B cell (primary cell): ENCODE measurements at regions not wholly inside any gene's neighbourhood (a gene's known extent, or its start where the extent isn't known, plus 50 kb on each side); places are given as distances from the start of the nearest gene placed in this dataset.

Experiments used
- ATAC-seq: fragments of 200-7000 bp; cut with Tn5 transposase; one replicate; pipeline ENCODE4 v1.10.0; 2021; ENCODE audit warnings: low read depth, mild to moderate bottlenecking, moderate number of reproducible peaks, moderate library complexity
- CTCF ChIA-PET: fragments of 350-600 bp; sonication (Branson Sonifier 250); formaldehyde crosslinking; loops from one replicate; lab custom pipeline; 2021; ENCODE audit warnings: antibody characterized with exemption, inconsistent platforms; lab: Charles Lee
- POLR2A ChIA-PET: fragments of 350-600 bp; sonication (Branson Sonifier 250); formaldehyde crosslinking; loops from one replicate; lab custom pipeline; 2021; ENCODE audit warnings: antibody characterized with exemption; lab: Charles Lee
- DNase-seq: peaks from one replicate; pipeline ENCODE4 v3.0.0; 2013
- H2AFZ ChIP-seq: 2 replicates; pipeline ENCODE4 v1.6.1; 2012; ENCODE audit warnings: mild to moderate bottlenecking, low read depth, low read length; ENCODE audit not compliant: insufficient read depth, poor library complexity, severe bottlenecking
- H3K27ac ChIP-seq, 2 donors: 1 replicate in 1 of 2; 2 replicates in 1 of 2; pipeline ENCODE4 v1.5.1; 2012 to 2013; ENCODE audit warnings: low read length in 2 of 2, mild to moderate bottlenecking in 2 of 2, moderate library complexity in 1 of 2
- H3K27me3 ChIP-seq, 4 experiments: fragments of 200-600 bp in 1 of 4; sonication (generic) in 1 of 4; replicated peaks in 1 of 4; 1 replicate in 2 of 4; 2 replicates in 2 of 4; pipeline versions ENCODE4 v1.6.1 to v1.7.0; 2013 to 2016; ENCODE audit warnings: low read length in 3 of 4, mild to moderate bottlenecking in 2 of 4, mixed read lengths in 1 of 4, moderate library complexity in 1 of 4; ENCODE audit not compliant: insufficient read depth in 4 of 4, control insufficient read depth in 3 of 4; ENCODE audit errors: control extremely low read depth in 1 of 4
- H3K36me3 ChIP-seq, 2 experiments: replicated peaks in 1 of 2; 1 replicate in 1 of 2; 2 replicates in 1 of 2; pipeline versions ENCODE4 v1.6.1 to v1.7.1; 2013; ENCODE audit warnings: low read length in 1 of 2; ENCODE audit not compliant: insufficient read depth in 2 of 2, control insufficient read depth in 1 of 2; ENCODE audit errors: control extremely low read depth in 1 of 2, extremely low read depth in 1 of 2
- H3K4me1 ChIP-seq, 2 donors: fragments of 200-600 bp in 1 of 2; sonication (generic) in 1 of 2; 1 replicate in 1 of 2; 2 replicates in 1 of 2; pipeline versions ENCODE4 v1.5.1 to v1.6.1; 2013 to 2017; ENCODE audit warnings: low read length in 2 of 2; ENCODE audit not compliant: control insufficient read depth in 2 of 2, insufficient read depth in 2 of 2
- H3K4me2 ChIP-seq: replicated peaks from 2 replicates; pipeline ENCODE3; 2012; ENCODE audit warnings: mild to moderate bottlenecking, low read depth, low read length; ENCODE audit not compliant: poor library complexity, severe bottlenecking
- H3K4me3 ChIP-seq, 5 experiments: fragments of 200-600 bp in 1 of 5; sonication (generic) in 1 of 5; 1 replicate in 3 of 5; 2 replicates in 2 of 5; pipeline versions ENCODE4 v1.5.1 to v1.7.0; 2011 to 2016; ENCODE audit warnings: low read length in 4 of 5, mild to moderate bottlenecking in 4 of 5, low read depth in 2 of 5, control low read depth in 1 of 5, moderate library complexity in 1 of 5; ENCODE audit not compliant: insufficient read depth in 1 of 5; ENCODE audit errors: control extremely low read depth in 1 of 5, extremely low read depth in 1 of 5
- H3K79me2 ChIP-seq: fragments of 200-600 bp; sonication (generic); one replicate; pipeline ENCODE4 v1.6.0; 2016; ENCODE audit warnings: low read length; ENCODE audit not compliant: control insufficient read depth, insufficient read depth
- H3K9ac ChIP-seq: fragments of 200-600 bp; sonication (generic); 2 replicates; pipeline ENCODE4 v1.6.1; 2017; ENCODE audit warnings: mild to moderate bottlenecking, low read length, moderate library complexity
- H3K9me3 ChIP-seq, 3 donors: one replicate each; pipeline versions ENCODE4 v1.6.1 to v1.7.1; 2013; ENCODE audit warnings: low read length in 2 of 3; ENCODE audit not compliant: control insufficient read depth in 2 of 3, insufficient read depth in 1 of 3; ENCODE audit errors: control extremely low read depth in 1 of 3
- H4K20me1 ChIP-seq: 2 replicates; pipeline ENCODE4 v1.6.0; 2012; ENCODE audit warnings: mild to moderate bottlenecking, low read length; ENCODE audit not compliant: insufficient read depth, control insufficient read depth, poor library complexity, severe bottlenecking
- H3K27ac Mint-ChIP-seq: one replicate; pipeline ENCODE4 v1.8.0; 2021; ENCODE audit warnings: mixed read lengths
- H3K27me3 Mint-ChIP-seq: one replicate; pipeline ENCODE4 v1.8.0; 2021; ENCODE audit warnings: mixed read lengths
- H3K4me1 Mint-ChIP-seq: one replicate; pipeline ENCODE4 v1.8.0; 2021; ENCODE audit warnings: mixed read lengths
- H3K4me3 Mint-ChIP-seq: one replicate; pipeline ENCODE4 v1.8.0; 2021; ENCODE audit warnings: mixed read lengths
- H3K9me3 Mint-ChIP-seq: one replicate; pipeline ENCODE4 v1.8.0; 2022; ENCODE audit warnings: mixed read lengths; ENCODE audit not compliant: insufficient read depth
- EZH2 ChIP-seq: IDR thresholded peaks from 2 replicates; pipeline ENCODE4 v1.6.1; 2012; ENCODE audit warnings: borderline replicate concordance, low read depth, mild to moderate bottlenecking, moderate library complexity, low read length; ENCODE audit not compliant: insufficient read depth, poor library complexity, severe bottlenecking
- WGBS: methylation state at CpG from one replicate; pipeline ENCODE4 v1.1.5; 2013; ENCODE audit warnings: missing lambda C conversion rate; ENCODE audit not compliant: insufficient coverage; 5-methylcytosine and 5-hydroxymethylcytosine counted together
- intact Hi-C: fragments of 100-400 bp; cut with micrococcal nuclease; formaldehyde crosslinking; loops from one replicate; pipeline ENCODE4 v1.10.0; 2022
- TF ChIP-seq, protein P1 (sequence below): fragments of 200-600 bp; IDR thresholded peaks from one replicate; pipeline ENCODE4 v1.8.0; 2022; ENCODE audit warnings: antibody characterized with exemption, mild to moderate bottlenecking

DNA sequence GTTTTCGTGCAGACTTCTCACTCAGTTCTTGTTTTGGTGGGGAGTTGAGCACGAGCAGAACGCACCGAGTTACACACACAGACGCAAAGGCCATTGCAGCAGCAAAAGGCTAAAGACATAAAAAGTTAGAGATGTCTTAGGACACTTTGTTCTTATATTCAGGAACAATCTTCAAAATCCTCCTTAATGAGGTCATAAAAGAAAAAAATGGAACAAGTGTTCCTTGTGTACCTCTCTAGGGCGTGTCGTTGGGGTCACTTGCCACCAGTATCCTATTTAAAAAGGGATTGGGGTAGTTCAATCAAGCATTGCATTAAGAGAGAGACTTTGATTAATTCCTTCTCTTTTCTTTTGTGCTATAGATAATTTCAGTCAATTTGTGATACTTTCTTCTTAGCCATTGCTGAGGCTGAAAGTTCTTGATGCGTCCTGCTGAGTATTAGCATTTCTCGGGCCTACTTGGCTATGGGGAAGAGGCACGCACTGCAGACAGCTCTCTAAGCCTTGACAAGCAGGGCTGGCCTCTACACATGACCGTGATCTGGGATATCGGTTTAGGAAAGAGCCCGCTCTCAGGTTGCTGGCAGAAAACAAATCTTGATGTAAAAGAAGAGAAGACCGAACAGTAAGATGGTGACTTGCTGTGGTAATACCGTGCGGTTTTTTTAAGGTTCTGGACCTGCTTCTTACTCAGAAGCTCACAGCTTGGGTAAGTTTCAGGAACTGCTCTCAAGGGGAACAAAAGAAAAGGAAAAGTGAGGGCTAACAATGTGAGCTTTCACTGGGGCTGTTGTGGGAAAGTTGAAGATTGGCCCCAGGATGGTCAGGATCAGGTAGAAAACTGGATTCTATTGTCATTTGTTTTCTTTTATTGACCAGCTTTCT is 223.6 kb downstream of the TM9SF2 start:
- Histone ChIP-seq H3K79me2 (no peaks in the 10 kb centered on the region), H3K9ac (no peak overlapping the region), H3K9me3 (no peaks in the 10 kb centered on the region), H3K4me2 (no peak overlapping the region), H3K4me3 (no peak overlapping the region), H2AFZ (no peak overlapping the region), H4K20me1 (no peaks in the 10 kb centered on the region), H3K27me3 (no peaks in the 10 kb centered on the region), H3K36me3 (no peaks in the 10 kb centered on the region), H3K4me1 (no peaks in the 10 kb centered on the region), H3K27ac (no peak overlapping the region)
- POLR2A ChIA-PET: no interaction called here
- DNase-seq (no peak), ATAC-seq (no peak)
- intact Hi-C loops: no loop called here
- no peaks in the 10 kb centered on the region for H3K9me3 Mint-ChIP-seq
- no peaks in the 10 kb centered on the region for H3K27me3 Mint-ChIP-seq
- 85% methylated on average over 9 of the region's 16 CpGs for WGBS
- no peak overlapping the region for H3K4me3 Mint-ChIP-seq
- no peak overlapping the region for H3K27ac Mint-ChIP-seq
- H3K4me1 Mint-ChIP-seq: peaks cover 5% of the 10 kb centered on the region
- no peak for TF ChIP-seq EZH2
- TF ChIP-seq, protein P1, sequence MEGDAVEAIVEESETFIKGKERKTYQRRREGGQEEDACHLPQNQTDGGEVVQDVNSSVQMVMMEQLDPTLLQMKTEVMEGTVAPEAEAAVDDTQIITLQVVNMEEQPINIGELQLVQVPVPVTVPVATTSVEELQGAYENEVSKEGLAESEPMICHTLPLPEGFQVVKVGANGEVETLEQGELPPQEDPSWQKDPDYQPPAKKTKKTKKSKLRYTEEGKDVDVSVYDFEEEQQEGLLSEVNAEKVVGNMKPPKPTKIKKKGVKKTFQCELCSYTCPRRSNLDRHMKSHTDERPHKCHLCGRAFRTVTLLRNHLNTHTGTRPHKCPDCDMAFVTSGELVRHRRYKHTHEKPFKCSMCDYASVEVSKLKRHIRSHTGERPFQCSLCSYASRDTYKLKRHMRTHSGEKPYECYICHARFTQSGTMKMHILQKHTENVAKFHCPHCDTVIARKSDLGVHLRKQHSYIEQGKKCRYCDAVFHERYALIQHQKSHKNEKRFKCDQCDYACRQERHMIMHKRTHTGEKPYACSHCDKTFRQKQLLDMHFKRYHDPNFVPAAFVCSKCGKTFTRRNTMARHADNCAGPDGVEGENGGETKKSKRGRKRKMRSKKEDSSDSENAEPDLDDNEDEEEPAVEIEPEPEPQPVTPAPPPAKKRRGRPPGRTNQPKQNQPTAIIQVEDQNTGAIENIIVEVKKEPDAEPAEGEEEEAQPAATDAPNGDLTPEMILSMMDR: no peak
- CTCF ChIA-PET: no interaction called here

DNA sequence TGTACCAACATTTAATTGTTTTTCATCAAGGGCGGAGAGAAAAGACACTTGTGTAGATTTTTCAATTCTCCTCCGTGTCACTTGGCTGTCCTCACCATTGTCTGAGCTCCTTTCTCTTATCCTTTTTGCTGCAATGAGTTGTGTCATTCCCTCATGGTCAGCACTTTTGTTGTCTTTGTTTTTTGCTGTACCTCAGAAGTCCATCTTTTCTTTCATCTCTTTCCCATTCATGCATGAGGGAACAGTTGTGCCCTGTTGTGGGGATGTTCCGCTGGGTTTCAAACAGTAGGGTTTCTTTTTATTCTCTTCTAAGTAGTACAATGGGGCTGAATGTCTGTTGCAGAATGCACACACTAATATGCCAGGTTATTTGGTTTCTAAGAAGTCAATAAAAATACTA is 222.6 kb downstream of the TM9SF2 start:
- no peak overlapping the region for H3K27ac Mint-ChIP-seq
- 100% methylated on average over 2 of the region's 3 CpGs for WGBS

More for the DNA sequence above, 222.6 kb downstream of the TM9SF2 start:
- Mint-ChIP-seq H3K4me3 (no peak overlapping the region), H3K4me1 (peaks cover 5% of the 10 kb centered on the region), H3K9me3 (no peaks in the 10 kb centered on the region), H3K27me3 (no peaks in the 10 kb centered on the region)
- Histone ChIP-seq H3K27ac (no peak overlapping the region), H3K36me3 (no peaks in the 10 kb centered on the region), H3K4me1 (no peaks in the 10 kb centered on the region), H3K27me3 (no peaks in the 10 kb centered on the region), H4K20me1 (no peaks in the 10 kb centered on the region), H3K4me3 (no peak overlapping the region), H2AFZ (no peak overlapping the region), H3K9me3 (no peaks in the 10 kb centered on the region), H3K79me2 (no peaks in the 10 kb centered on the region), H3K9ac (no peak overlapping the region), H3K4me2 (no peak overlapping the region)
- DNase-seq: no peak
- no peak for TF ChIP-seq EZH2
- TF ChIP-seq, protein P1: no peak
- ChIA-PET POLR2A (no interaction called here), CTCF (no interaction called here)
- intact Hi-C loops: no loop called here
- ATAC-seq: no peak
